GM12878 (cell line): ENCODE measurements at regions not wholly inside any gene's neighbourhood (a gene's known extent, or its start where the extent isn't known, plus 50 kb on each side); places are given as distances from the start of the nearest gene placed in this dataset.
"Not testable (repeated sequence)": the region's sequence is repeated elsewhere in the genome, so short reads cannot be mapped to it uniquely, and the experiment has no call there.

ENCODE experiments used
- ATAC-seq: fragments of 200-7000 bp; cut with Tn5 transposase; 3 replicates; pipeline ENCODE4 v1.9.1; 2020; ENCODE audit warnings: mild to moderate bottlenecking, moderate library complexity
- BruUV-seq: library from RNA; stranded (reverse); fragments of 400-500 nt; replicated peaks from 2 replicates; lab custom pipeline; 2021; lab: Mats Ljungman, UMichigan
- CTCF ChIA-PET: fragments of 300-600 bp; sonication (Branson Sonifier 250); formaldehyde crosslinking; extraction: SDS; loops from one replicate; lab custom pipeline; 2021; ENCODE audit warnings: inconsistent platforms; lab: Yijun Ruan, JAX
- POLR2A ChIA-PET: fragments of 350-600 bp; formaldehyde crosslinking; extraction: SDS; loops from one replicate; lab custom pipeline; 2021; ENCODE audit warnings: inconsistent platforms; lab: Charles Lee
- RAD21 ChIA-PET: fragments of 300-600 bp; sonication (Branson Sonifier 250); formaldehyde crosslinking; loops from one replicate; lab custom pipeline; 2023; ENCODE audit warnings: antibody characterized with exemption; ENCODE audit not compliant: unreplicated experiment; lab: Charles Lee
- SMC1A ChIA-PET: fragments of 300-600 bp; sonication (Branson Sonifier 250); formaldehyde crosslinking; loops from one replicate; lab custom pipeline; 2023; ENCODE audit not compliant: unreplicated experiment, uncharacterized antibody; lab: Charles Lee
- DNase-seq: peaks from one replicate; pipeline ENCODE4 v3.0.0-alpha.2; 2011; ENCODE audit warnings: low read depth, low spot score
- FAIRE-seq: peaks from 3 replicates; lab custom pipeline; 2011; peaks lifted over from hg19 to GRCh38; lab: Jason Lieb, UNC
- H2AFZ ChIP-seq: 2 replicates; pipeline ENCODE4 v1.6.0; 2011; ENCODE audit warnings: low read depth, low read length, control low read depth; ENCODE audit not compliant: control insufficient read depth
- H3K27ac ChIP-seq: 2 replicates; pipeline ENCODE4 v1.5.1; 2011; ENCODE audit warnings: control low read depth; ENCODE audit not compliant: control insufficient read depth, insufficient read depth
- H3K27me3 ChIP-seq, 2 experiments: replicated peaks in 1 of 2; 2 replicates each; pipeline versions ENCODE4 v1.6.0 to v1.6.1; 2011; ENCODE audit warnings: low read length in 1 of 2; ENCODE audit not compliant: control insufficient read depth in 2 of 2, insufficient read depth in 2 of 2
- H3K36me3 ChIP-seq, 2 experiments: 2 replicates each; pipeline ENCODE4 v1.5.1; 2011; ENCODE audit warnings: low read length in 1 of 2; ENCODE audit not compliant: control insufficient read depth in 2 of 2, insufficient read depth in 2 of 2
- H3K4me1 ChIP-seq: 2 replicates; pipeline ENCODE4 v1.6.1; 2011; ENCODE audit warnings: mild to moderate bottlenecking, low read length, moderate library complexity, mixed read lengths; ENCODE audit not compliant: control insufficient read depth, insufficient read depth
- H3K4me2 ChIP-seq: 2 replicates; pipeline ENCODE4 v1.6.0; 2011; ENCODE audit warnings: control low read depth; ENCODE audit not compliant: control insufficient read depth, insufficient read depth
- H3K4me3 ChIP-seq: fragments of 200-600 bp; sonication (generic); 2 replicates; pipeline ENCODE4 v1.5.1; 2016
- H3K79me2 ChIP-seq: 2 replicates; pipeline ENCODE4 v1.6.0; 2011; ENCODE audit warnings: low read length; ENCODE audit not compliant: control insufficient read depth, insufficient read depth
- H3K9ac ChIP-seq: 2 replicates; pipeline ENCODE4 v1.8.0; 2011; ENCODE audit warnings: low read length, control low read depth, mixed read lengths; ENCODE audit not compliant: control insufficient read depth, insufficient read depth
- H3K9me3 ChIP-seq: replicated peaks from 3 replicates; pipeline ENCODE4 v1.5.1; 2011; ENCODE audit warnings: mild to moderate bottlenecking, low read length; ENCODE audit not compliant: control insufficient read depth, insufficient read depth
- H4K20me1 ChIP-seq: 2 replicates; pipeline ENCODE4 v1.6.0; 2011; ENCODE audit not compliant: control insufficient read depth, insufficient read depth
- NR2F1 ChIP-seq: fragments of 450-650 bp; conservative IDR thresholded peaks from 2 replicates; pipeline ENCODE4 v1.6.1; 2017; ENCODE audit warnings: mild to moderate bottlenecking
- RAD51 ChIP-seq: fragments of 450-650 bp; IDR thresholded peaks from 2 replicates; pipeline ENCODE4 v1.6.1; 2016; ENCODE audit warnings: moderate library complexity, mild to moderate bottlenecking, inconsistent platforms
- WGBS: methylation state at CpG from one replicate; pipeline ENCODE4 v1.1.6; 2016; ENCODE audit warnings: low lambda C conversion rate; ENCODE audit not compliant: insufficient replicate concordance, insufficient coverage; ENCODE audit errors: missing lambda C conversion rate; 5-methylcytosine and 5-hydroxymethylcytosine counted together
- in situ Hi-C: fragments of 300-500 bp; cut with MboI; formaldehyde crosslinking; loops from 9 replicates; pipeline ENCODE4 v1.14.3; 2018; ENCODE audit warnings: mixed read lengths
- intact Hi-C: fragments of 100-400 bp; cut with micrococcal nuclease; formaldehyde crosslinking; loops from one replicate; pipeline ENCODE4 v1.14.2; 2022; ENCODE audit not compliant: unreplicated experiment
- TF ChIP-seq, protein P1 (sequence below): IDR thresholded peaks from 2 replicates; pipeline ENCODE4 v1.6.1; 2012; ENCODE audit warnings: low read length, inconsistent platforms
- TF ChIP-seq, protein P2 (sequence below): fragments of 450-650 bp; formaldehyde crosslinking; IDR thresholded peaks from 2 replicates; pipeline ENCODE4 v1.4.0; 2020; ENCODE audit warnings: mild to moderate bottlenecking, moderate library complexity

DNA sequence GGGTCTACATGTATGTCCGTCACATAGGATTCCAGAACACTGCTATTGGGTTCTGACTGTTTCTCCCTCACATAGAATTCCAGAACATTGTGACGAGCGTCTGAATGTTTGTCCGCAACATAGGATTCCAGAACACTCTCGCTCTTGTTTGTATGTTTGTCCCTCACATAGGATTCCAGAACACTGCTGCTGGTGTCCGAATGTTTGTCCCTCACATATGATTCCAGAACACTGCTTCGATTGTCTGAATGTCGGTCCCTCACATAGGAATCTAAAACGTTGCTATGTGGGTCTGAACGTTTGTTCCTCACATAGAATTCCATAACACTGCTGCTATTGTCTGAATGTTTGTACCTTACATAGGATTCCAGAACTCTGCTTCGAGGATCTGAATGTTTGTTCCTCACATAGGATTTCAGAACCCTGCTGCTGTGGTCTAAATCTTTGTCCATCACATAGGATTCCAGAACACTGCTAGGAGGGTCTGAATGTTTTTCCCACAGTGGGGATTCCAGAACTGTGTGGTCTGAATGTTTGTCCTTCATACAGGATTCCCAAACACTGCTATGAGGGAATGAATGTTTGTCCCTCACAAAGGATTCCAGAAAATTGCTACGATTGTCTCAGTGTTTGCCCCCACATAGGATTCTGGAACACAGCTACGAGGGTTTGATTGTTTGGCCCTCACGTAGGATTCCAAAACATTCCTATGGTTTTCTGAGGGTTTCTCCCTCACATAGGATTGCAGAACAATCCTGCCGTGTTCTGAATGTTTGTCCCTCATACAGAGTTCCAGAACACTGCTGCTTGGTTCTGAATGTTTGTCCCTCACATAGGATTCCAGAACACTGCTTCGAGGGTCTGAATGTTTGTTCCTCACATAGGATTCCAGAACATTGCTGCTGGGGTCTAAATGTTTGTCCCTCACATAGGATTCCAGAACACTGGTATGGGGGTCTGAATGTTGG lies 220.5 kb downstream of the FOXD4L6 start:
- TF ChIP-seq NR2F1 (no peak), RAD51 (no peak)
- TF ChIP-seq, protein P1, sequence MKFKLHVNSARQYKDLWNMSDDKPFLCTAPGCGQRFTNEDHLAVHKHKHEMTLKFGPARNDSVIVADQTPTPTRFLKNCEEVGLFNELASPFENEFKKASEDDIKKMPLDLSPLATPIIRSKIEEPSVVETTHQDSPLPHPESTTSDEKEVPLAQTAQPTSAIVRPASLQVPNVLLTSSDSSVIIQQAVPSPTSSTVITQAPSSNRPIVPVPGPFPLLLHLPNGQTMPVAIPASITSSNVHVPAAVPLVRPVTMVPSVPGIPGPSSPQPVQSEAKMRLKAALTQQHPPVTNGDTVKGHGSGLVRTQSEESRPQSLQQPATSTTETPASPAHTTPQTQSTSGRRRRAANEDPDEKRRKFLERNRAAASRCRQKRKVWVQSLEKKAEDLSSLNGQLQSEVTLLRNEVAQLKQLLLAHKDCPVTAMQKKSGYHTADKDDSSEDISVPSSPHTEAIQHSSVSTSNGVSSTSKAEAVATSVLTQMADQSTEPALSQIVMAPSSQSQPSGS = no peak
- TF ChIP-seq, protein P2, sequence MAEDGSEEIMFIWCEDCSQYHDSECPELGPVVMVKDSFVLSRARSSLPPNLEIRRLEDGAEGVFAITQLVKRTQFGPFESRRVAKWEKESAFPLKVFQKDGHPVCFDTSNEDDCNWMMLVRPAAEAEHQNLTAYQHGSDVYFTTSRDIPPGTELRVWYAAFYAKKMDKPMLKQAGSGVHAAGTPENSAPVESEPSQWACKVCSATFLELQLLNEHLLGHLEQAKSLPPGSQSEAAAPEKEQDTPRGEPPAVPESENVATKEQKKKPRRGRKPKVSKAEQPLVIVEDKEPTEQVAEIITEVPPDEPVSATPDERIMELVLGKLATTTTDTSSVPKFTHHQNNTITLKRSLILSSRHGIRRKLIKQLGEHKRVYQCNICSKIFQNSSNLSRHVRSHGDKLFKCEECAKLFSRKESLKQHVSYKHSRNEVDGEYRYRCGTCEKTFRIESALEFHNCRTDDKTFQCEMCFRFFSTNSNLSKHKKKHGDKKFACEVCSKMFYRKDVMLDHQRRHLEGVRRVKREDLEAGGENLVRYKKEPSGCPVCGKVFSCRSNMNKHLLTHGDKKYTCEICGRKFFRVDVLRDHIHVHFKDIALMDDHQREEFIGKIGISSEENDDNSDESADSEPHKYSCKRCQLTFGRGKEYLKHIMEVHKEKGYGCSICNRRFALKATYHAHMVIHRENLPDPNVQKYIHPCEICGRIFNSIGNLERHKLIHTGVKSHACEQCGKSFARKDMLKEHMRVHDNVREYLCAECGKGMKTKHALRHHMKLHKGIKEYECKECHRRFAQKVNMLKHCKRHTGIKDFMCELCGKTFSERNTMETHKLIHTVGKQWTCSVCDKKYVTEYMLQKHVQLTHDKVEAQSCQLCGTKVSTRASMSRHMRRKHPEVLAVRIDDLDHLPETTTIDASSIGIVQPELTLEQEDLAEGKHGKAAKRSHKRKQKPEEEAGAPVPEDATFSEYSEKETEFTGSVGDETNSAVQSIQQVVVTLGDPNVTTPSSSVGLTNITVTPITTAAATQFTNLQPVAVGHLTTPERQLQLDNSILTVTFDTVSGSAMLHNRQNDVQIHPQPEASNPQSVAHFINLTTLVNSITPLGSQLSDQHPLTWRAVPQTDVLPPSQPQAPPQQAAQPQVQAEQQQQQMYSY (CRISPR knock-in tag) = no peak

DNA sequence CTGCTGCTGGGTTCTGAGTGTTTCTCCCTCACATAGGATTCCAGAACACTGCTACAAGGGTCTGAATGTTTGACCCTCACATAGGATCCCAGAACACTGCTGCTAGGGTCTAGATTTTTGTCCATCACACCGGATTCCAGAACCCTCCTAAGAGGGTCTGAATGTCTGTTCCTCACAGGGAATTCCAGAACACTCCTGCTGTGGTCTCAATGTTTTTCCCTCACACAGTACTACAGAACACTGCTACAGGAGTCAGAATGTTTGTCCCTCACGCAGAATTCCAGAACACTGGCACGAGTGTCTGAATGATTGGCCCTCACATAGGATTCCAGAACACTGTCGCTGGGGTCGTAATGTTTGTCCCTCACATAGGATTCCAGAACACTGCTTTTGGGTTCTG lies 221.6 kb downstream of the FOXD4L6 start:
- H3K4me2 ChIP-seq, H3K36me3 ChIP-seq, H4K20me1 ChIP-seq, intact Hi-C loops, CTCF ChIA-PET, RAD21 ChIA-PET, SMC1A ChIA-PET, H3K27ac ChIP-seq, POLR2A ChIA-PET, H3K79me2 ChIP-seq, DNase-seq, FAIRE-seq, H3K4me1 ChIP-seq, H3K27me3 ChIP-seq, H2AFZ ChIP-seq, H3K4me3 ChIP-seq, in situ Hi-C loops, H3K9ac ChIP-seq, ATAC-seq, H3K9me3 ChIP-seq, BruUV-seq: not testable (repeated sequence)
- 53% methylated on average over 5 of the region's 5 CpGs for WGBS

More for the DNA sequence above, 220.5 kb downstream of the FOXD4L6 start:
- FAIRE-seq (no peak), ATAC-seq (no peak), DNase-seq (no peak)
- in situ Hi-C loops (no loop called here), intact Hi-C loops (no loop called here)
- Histone ChIP-seq H3K79me2 (no peaks in the 10 kb centered on the region), H3K27ac (no peak overlapping the region), H3K9ac (no peak overlapping the region), H3K36me3 (no peaks in the 10 kb centered on the region), H3K4me3 (no peak overlapping the region), H2AFZ (no peak overlapping the region), H4K20me1 (no peaks in the 10 kb centered on the region), H3K4me2 (no peak overlapping the region), H3K9me3 (peaks cover 2% of the 10 kb centered on the region), H3K4me1 (no peaks in the 10 kb centered on the region), H3K27me3 (no peaks in the 10 kb centered on the region)
- RAD21 ChIA-PET = no interaction called here
- POLR2A ChIA-PET = no interaction called here
- BruUV-seq = no TSS peak
- CTCF ChIA-PET = no interaction called here
- SMC1A ChIA-PET = no interaction called here
- WGBS = 62% methylated on average over 16 of the region's 16 CpGs
